ENCODE measurements at regions not wholly inside any gene's neighbourhood (a gene's known extent, or its start where the extent isn't known, plus 50 kb on each side); places are given as distances from the start of the nearest gene placed in this dataset.

GRCh38 chr2:56104962-56105361 is 78.8 kb upstream of the CCDC85A start:
- DNase-seq, result no peak

GRCh38 chr2:56107502-56108220 is 76.1 kb upstream of the CCDC85A start:
- no peak for DNase-seq

GRCh38 chr2:56108806-56109205 is 75.0 kb upstream of the CCDC85A start:
- no peak for DNase-seq

- no peak for DNase-seq
Observed at GRCh38 chr2:56109994-56110393, 73.8 kb upstream of the CCDC85A start.

GRCh38 chr2:56113382-56113975 is 70.3 kb upstream of the CCDC85A start:
- DNase-seq, result no peak

- no peak for DNase-seq
Observed at GRCh38 chr2:56117764-56118163, 66.0 kb upstream of the CCDC85A start.

- no peak for DNase-seq
Observed at GRCh38 chr2:56118474-56118873, 65.3 kb upstream of the CCDC85A start.

GRCh38 chr2:56121995-56122394 is 61.8 kb upstream of the CCDC85A start:
- no peak for DNase-seq

GRCh38 chr2:56123538-56123937 is 60.3 kb upstream of the CCDC85A start:
- DNase-seq, result no peak

GRCh38 chr2:56127010-56127409 is 56.8 kb upstream of the CCDC85A start:
- no peak for DNase-seq

GRCh38 chr2:56127463-56128152 is 56.2 kb upstream of the CCDC85A start:
- peak; percentile 89 to 91 for DNase-seq

- DNase-seq, result no peak
Observed at GRCh38 chr2:56128235-56128634, 55.6 kb upstream of the CCDC85A start.

GRCh38 chr2:56130463-56131070 is 53.2 kb upstream of the CCDC85A start:
- DNase-seq, result peak in 1 of 2 experiments; percentile 42

GRCh38 chr2:56132138-56132537 is 51.7 kb upstream of the CCDC85A start:
- DNase-seq, result no peak

GRCh38 chr2:56133441-56133840 is 50.3 kb upstream of the CCDC85A start:
- DNase-seq, result no peak

- DNase-seq, result no peak
Observed at GRCh38 chr2:56133931-56134629, 49.7 kb upstream of the CCDC85A start.

All from NCI-H187 (cell line).